Hematopoietic multipotent progenitor cell treated with erythropoietin and hydrocortisone succinate and interleukin-3 and kit ligand, for 15 days (in vitro differentiated cells): ENCODE measurements at regions not wholly inside any gene's neighbourhood (a gene's known extent, or its start where the extent isn't known, plus 50 kb on each side); places are given as distances from the start of the nearest gene placed in this dataset.

Experiments
- DNase-seq: peaks from one replicate; pipeline ENCODE4 v3.0.0-alpha.2; 2015; ENCODE audit warnings: low spot score

DNA sequence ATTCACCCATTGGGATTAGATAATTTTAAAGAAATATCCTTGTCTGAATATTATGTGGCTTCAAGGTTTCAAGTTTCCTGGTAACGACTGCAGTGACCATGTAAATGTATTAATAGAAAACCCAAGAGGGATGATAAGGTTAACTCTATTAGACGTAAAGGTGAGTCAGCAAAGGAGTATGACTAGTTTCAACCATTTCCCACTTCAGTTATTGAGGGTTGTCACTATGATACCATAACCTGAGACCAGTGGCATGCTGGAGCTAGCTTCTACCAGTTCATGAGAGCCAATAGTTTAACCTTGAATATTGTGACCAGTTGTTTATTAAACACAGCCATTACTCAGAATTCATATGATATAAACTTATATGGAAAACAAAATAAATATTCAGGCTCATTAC is 270.1 kb downstream of the TMA16 start:
- no peak for DNase-seq

DNA sequence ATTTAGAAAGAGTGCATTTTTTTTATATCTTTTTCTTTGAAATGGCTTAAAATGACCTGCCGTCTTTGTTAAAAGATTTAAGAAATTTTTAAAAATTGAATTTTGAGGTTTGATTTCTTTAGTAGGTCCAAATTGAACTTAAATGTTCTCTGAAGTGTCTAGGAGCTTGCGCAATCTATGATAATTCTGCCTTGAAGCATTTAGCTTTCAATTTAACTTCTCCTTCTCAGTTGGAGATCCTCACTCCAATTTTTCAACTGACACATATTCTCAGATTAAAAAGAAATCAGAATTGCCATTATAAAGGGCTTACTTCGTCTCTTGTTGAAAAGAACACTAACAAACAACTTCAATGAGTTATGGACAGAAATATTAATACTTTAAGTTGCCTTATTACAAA is 273.5 kb downstream of the TMA16 start:
- DNase-seq: no peak

DNA sequence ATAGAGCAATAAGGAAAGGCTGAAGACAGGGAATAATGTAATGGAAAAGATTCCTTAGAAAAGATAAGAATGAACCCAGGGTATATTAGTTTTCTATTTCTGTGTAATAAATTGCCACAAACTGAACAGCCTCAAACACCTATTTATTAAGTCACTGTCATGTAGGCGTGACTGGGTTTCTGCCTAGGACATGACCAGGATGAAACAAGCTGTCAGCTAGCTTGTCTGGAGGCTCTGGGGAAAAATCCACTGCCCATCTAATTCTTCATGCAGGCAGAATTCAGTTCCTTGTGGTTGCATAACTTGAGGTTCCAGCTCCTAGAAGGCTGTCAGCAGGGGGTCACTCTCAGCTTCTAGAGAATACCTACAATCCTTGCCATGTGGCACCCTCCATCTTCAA is 277.7 kb downstream of the TMA16 start:
- no peak for DNase-seq

DNA sequence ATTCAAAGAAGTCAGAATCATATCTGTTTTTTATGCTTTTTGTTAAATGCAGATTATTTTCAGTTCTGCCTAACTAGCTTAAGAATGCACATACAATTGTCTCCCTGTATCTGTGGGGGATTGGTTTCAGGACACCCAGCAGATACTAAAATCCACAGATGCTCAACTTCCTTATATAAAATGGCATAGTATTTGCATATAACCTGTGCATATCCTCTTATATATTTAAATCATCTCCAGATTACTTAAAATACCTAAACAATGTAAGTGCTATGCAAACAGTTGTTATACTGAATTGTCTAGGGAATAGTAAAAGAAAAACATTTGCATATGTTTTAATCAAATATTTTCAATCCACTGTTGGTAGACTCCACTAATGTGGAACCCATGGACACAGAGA is 279.4 kb downstream of the TMA16 start:
- DNase-seq: no peak

DNA sequence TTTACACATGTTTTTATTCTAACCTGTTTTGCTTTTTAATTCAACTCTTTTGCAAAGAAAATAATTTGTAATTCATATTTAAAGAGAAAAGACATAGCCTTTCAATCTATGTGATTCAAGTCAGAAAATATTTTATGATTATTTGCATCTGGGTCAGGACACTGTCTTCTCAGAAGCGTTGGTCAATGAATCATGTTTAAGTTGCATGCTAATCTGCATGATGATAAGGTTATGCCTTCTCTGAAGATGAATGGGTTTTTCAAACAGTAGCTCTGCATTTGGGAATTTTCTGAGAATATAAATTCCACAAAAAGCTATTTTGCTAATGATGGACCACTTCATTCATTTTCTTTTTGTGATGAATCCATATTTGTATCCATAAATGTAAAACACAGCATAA is 282.5 kb downstream of the TMA16 start:
- DNase-seq: no peak

DNA sequence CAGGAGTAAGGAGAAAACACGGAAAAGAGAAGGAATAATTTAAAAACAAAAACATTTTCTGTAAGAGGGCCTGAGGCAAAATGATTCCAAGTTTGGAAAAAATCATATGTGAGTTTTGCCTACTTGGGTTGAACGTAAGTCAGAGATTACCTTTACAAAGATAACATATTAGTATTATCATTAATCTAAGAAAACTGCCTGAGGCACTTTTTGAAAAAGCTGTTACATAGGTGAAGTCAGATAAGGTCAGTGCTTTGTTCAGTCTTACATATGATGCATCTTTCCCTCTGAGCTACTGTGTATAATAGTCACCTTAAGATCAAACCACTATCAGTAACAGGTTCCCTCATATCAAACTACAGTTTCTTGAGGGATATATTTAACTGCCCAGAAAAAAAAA is 287.2 kb downstream of the TMA16 start:
- DNase-seq: no peak

DNA sequence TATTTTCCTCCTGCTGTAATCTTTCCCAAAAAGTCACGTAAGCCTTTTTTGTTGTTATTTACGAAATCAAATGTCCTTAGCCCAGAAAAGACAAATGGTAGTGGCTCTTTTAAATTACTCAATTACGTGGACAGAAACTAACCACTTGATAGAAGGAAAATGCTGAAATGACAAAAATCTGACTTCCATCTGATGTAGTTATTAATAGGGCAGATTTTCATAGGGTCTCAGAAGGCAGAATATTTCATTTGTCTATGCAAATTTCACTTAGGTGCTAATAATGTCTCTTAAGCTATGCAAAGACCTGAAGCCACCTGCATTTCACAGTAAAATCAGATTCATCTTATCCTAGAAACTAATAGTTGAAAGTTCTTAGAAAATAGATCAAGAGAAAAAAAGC is 295.7 kb downstream of the TMA16 start:
- DNase-seq: no peak

DNA sequence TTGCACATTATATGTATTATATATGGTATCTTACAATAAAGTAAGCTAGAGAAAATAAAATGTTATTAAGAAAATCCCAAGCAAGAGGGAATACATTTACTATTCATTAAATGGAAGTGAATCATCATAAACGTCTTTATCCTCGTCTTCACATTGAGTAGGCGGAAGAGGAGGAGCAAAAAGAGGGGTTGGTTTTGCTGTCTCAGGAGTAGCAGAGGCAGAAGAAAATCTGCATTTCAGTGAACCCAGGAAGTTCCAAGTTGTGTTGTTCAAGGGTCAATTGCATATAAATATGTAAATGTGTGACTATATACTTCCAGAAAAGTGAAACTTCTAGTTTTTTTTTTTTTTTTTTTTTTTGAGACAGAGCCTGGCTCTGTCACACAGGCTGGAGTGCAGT is 301.4 kb downstream of the TMA16 start:
- DNase-seq: no peak

DNA sequence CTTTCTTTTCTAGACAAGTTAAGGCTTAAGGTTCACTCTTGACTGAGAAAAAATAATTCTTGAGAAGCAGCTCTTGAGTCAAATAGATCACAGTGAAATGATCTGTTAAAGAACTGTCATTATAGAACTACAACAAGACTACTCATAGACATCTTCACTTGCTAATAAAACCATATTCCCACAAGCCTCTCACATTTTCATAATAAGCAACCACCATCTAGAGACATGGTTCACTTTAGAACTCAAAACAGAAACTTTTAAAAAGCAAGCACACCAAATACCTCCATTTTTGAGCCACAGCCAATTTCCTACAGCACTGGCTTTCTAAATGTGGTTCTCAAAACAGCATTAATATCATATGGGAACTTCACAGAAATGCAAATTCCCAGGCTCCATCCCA is 309.5 kb downstream of the TMA16 start:
- DNase-seq: no peak

DNA sequence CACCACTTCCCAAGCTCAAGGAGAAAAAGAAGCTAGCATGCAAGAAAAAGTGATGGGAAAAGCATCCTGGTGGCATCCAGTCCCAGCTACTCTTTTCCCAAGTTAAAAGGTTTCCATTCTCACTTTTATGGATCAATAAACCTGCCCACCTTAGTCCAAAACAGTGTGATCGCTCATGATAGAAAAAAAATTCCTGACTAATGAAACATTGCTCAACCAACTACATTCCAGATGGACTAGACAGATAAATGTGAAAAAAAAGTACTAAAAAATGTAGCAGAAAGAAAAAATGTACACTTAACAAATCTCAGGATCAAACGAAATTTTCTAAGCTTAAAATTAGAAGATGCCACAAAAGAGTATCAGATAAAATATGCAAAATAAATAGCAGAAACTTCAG is 312.2 kb downstream of the TMA16 start:
- DNase-seq: no peak

DNA sequence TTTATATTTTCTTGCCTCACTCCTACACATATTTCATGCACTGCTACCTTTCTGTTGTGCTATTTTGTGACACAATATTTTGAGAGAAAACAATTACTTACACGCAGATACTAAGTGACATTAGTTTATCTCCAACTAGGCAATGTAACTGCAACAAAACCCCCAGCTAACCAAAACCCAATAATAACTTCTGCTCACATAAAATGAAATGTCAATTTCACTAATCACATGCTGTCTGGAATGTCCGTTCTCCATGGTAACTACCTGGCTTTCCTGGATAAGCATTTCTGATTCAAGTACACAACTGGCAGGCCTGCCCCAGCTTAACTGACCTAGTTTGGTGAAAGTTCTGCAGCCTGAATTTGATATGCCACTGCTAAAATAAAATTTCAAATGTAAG is 313.5 kb downstream of the TMA16 start:
- DNase-seq: no peak

DNA sequence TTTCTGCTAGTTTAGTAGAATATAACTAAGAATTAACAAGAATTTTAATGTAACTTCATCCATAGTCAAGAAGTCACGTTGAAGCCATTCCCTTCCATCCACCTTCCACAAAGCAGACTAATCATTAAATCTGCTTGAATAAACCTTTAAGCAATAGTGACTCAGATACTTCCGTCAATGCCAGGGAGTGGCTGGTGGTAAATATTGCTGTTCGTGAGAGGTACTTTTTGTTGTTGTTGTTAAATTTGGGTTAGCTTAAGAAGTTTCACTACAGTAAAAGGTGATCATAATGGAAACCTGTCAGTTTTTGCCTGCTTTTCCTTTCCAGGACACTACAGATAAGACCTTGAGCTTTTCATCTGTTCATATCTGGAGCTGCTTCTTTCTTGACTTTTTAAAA is 316.3 kb downstream of the TMA16 start:
- no peak for DNase-seq

DNA sequence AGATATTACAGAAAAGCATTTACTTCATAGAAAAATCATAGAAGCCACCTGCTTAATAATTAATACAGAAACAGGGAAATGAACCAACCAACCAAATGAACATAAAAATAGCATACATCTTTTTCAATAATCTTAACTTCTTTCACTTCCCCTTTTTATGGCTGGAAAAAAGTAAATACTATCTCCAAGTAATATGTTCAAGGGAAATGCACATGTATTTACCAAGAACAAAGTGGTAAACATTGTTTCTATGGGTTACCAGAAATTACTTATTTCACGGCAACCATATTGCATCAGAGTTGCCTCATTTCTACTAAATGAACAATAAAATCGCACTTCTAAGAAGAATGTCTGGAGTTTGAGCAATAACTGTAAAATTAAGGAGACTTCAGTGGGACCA is 321.3 kb downstream of the TMA16 start:
- DNase-seq: no peak

DNA sequence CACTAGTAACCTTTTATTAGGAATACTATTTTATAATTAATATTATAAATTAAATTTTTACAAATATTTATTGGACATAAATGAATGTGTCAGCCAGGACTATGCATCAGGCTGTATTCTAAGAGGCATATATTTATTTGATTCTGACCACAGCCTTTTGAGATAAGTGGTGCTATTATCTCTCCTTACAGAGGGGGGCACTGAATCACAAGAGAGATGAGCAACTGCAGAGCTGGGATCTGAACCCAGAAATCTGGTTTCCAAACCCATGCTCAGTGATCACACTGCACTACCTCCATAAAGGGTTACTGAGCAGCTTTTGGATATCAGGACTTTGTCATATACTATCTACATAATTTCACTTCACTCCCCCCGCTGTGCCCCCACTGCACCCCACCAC is 322.0 kb downstream of the TMA16 start:
- DNase-seq: no peak

DNA sequence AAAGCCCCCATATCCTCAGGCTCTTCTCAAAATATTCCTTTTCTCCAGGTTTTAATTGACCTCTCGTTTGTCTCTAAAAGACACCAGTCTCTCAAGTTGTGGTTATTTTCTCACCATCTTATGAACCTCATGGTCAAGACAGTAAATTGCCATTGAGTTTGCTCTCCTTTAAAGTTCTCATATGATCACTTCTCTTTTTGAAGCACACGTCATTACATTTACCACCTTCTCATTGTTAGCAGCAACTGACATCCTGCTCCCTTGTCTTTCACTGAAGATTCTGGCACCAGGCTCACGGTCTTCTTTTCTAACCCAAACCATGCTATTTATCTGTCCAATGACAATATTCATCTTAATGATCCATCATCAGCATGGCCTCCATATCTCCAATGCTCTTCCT is 324.2 kb downstream of the TMA16 start:
- DNase-seq: no peak

DNA sequence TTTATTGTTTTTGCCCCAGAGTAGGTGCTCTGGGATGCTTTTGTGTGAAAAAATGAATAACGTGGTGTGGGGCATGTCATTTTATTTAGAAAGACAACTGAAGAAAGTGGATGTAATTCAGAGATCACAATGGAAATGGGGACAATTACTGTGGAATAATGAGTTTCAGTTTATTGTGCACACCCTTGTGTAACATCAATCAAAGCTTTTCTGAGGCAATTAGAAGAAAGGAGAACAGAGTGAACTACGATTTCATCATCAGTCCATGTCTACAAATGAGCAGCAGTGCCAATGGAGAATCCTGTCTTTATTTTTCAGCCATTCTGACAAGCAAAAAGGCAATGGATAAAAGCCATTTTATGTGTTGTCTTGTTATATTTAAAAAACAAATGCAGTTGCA is 339.2 kb downstream of the TMA16 start:
- DNase-seq: no peak

DNA sequence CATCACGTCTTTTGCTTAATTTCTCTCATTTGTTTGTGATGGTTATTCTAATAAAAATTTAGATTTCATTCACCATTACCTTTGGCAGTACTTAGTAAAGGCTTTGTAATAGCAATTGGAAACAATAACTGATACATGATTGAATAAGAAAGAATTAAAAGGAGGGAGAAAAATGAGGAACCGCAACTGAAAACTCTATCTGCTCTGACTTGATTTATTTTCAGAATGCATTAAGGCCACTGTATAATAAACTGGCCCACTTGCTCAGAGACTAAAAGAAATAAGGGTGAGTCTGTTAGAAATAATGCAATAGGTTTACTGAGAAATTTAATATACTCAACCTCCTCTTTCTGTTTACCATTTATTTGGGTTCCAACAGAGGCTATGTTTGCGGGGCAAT is 351.5 kb downstream of the TMA16 start:
- no peak for DNase-seq

DNA sequence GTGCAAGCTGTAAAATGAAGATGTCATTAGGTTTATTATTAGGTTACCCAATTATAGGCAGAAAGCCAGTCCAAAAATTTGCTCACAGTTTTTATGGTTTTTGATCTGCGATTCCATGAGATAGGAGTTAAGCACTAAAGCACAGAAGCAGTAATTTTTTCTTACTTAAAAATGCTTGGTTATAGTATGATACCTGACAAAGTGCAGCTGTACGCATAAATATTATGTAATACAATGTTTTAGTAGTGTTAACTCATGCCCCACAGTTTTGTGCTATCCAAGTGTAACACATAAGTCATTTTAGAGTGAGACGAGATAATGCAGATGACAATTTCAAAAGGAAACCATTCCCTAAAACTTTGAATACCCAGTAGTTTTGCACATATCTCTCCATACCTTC is 357.8 kb downstream of the TMA16 start:
- DNase-seq: no peak

DNA sequence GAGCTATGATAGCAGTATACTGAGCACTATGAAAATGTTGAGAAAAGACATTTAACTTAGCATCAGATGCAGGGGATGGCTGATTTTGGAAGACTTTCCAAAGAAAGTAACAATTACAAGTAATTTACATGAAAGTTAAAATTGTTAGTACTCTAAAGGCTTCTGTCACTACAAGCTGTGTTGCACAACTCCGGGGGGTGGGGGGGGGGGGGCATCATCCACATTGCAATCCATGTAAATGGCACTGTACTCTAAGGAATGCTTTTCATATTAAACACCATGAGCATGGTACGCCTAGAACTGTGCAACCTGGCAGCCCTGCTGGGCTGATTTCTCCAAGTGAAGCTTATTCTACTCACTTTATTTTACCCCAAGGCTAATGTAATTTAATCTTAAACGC is 363.4 kb downstream of the TMA16 start:
- no peak for DNase-seq

DNA sequence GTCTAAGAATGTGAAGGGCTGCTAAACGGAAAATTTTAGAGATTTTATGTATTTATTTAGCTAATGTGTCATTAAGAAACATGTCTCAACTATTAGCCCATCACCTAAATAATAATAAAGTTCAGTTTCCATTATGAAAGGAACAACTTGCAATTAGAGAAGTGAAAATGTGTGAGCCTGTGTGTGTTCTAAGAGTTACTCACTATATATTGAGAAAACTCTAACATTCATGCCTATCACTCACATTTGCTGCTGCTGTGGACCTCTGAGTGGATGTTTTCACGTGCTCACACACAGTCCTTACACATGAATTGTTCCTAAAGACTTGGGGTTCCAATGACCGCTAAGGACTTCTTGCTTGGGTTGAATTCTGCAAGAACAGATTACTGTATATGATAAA is 364.0 kb downstream of the TMA16 start:
- no peak for DNase-seq

DNA sequence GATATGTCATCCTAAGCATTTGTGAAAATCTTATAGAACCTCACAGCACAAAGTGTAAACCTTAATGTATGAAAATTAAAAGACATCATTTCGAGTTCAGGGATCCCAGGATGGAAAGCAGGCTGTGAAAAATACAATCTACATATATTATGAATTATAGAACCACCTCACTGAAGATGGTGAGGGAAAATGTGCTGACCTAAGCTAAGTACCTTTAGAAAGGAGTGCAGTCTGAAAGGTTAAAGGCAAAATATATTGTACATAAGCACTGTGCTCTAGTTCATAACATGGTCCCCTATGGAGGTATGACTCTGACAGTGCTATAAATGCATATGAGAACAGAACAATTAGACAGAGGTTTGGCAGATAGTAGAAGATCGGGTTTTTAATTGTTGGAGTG is 368.6 kb downstream of the TMA16 start:
- DNase-seq: no peak

DNA sequence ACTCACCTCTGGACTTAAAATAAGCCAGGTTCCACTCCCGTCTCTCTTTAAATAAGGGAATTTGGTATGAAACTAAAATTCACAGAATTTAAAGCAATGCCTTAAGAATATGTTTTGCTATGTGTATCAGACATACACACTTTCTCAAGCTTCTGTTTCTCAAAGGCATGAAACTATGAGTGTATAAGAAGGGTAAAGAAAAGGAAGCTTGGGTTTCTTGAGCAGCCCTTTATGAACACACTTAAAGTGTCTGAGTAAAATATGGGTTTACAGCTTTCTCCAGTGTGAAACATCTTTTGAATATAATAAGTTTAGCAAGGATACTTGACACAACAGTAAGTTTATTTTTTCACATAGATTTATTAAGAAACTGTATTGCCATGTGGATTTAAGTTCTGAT is 370.5 kb downstream of the TMA16 start:
- no peak for DNase-seq

DNA sequence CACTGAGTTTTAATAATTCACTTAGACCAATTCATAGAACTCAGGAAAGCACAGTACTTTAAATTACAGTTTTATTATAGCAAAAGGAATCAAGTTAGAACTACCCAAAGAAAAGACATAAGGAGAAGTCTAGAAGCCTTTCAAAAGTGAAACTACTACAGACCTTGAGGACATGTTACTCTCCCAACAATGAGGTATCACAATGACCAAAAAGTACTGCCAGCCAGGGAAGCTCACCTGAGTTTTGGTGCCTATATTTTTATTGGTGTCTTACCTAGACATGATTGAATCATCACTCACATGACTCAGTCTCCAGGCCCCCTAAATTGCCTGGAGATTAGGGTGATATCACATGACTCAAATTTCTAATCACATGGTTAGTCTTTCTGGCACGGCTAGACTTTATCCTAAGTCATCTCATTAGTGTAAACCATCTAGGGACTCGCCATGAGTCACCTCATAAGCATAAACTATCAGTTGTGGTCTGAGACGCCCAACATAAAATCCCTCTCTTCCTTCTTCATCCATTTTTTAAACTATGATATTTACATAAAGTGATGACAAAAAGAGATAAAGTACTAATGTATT is 372.3 kb downstream of the TMA16 start:
- DNase-seq: no peak

DNA sequence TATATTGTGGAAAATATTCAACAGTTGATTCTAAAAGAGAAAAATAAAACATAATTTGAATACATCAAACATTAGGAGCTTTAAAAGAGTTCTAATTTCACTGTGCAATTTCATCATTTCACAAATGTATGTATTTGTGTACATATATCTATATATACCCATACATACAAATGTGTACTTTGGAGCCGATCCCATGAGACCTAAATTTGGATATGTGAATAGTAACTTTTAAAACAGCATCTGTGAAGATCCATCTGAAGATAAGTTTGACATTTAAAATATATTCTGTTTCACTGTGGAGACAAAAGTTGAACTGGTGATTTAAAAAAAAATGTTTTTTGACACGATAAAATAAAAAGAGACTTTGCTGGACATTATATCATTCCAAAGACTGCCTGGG is 374.0 kb downstream of the TMA16 start:
- no peak for DNase-seq

DNA sequence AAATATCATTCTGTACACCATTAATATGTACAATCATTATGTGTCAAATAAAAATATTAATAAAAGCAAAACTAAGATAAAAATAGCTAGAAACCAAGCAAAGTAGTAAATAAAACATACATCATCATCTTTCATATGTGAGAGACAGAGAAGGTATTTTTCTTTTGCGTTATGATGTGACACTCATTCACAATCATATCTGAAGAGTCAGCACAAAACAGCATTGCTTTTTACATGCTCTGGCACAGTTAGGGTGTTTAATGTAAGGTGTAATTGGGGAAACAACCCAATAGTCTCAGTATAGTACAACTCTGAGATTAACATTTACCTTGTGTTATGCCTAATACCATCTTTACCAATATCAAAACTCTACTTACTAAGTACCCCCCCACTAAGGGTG is 376.6 kb downstream of the TMA16 start:
- no peak for DNase-seq
